CD8-positive, alpha-beta memory T cell (primary cell): ENCODE measurements at regions not wholly inside any gene's neighbourhood (a gene's known extent, or its start where the extent isn't known, plus 50 kb on each side); places are given as distances from the start of the nearest gene placed in this dataset.

ENCODE experiments used
- CTCF ChIA-PET: fragments of 350-600 bp; sonication (Branson Sonifier 250); formaldehyde crosslinking; loops from one replicate; lab custom pipeline; 2021; ENCODE audit warnings: antibody characterized with exemption; lab: Charles Lee
- POLR2A ChIA-PET: fragments of 350-600 bp; sonication (Branson Sonifier 250); formaldehyde crosslinking; loops from one replicate; lab custom pipeline; 2021; ENCODE audit warnings: antibody characterized with exemption; lab: Charles Lee
- DNase-seq, 5 donors: peaks; one replicate each; pipeline versions ENCODE4 v3.0.0 to v3.0.0-alpha.2; 2020 to 2022; ENCODE audit warnings: mixed read lengths in 1 of 5
- H3K27ac ChIP-seq: one replicate; pipeline ENCODE4 v1.7.0; 2013; ENCODE audit warnings: low read depth, mild to moderate bottlenecking, low read length, moderate library complexity
- H3K27me3 ChIP-seq: 2 replicates; pipeline ENCODE4 v1.7.0; 2013; ENCODE audit warnings: low read length, mild to moderate bottlenecking; ENCODE audit not compliant: insufficient read depth, poor library complexity, severe bottlenecking
- H3K36me3 ChIP-seq: 2 replicates; pipeline ENCODE4 v1.7.0; 2013; ENCODE audit warnings: mild to moderate bottlenecking, low read length, moderate library complexity; ENCODE audit not compliant: insufficient read depth
- H3K4me1 ChIP-seq: 2 replicates; pipeline ENCODE4 v1.7.0; 2013; ENCODE audit warnings: mild to moderate bottlenecking, low read length, moderate library complexity; ENCODE audit not compliant: insufficient read depth
- H3K4me3 ChIP-seq: 2 replicates; pipeline ENCODE4 v1.7.0; 2013; ENCODE audit warnings: mild to moderate bottlenecking, low read length
- H3K9me3 ChIP-seq: 2 replicates; pipeline ENCODE4 v1.7.0; 2013; ENCODE audit warnings: mild to moderate bottlenecking, low read length
- H3K27ac Mint-ChIP-seq, 8 donors: one replicate each; pipeline ENCODE4 v1.8.0; 2020 to 2021; ENCODE audit warnings: mixed read lengths in 8 of 8, mild to moderate bottlenecking in 6 of 8, inconsistent platforms in 3 of 8, moderate library complexity in 3 of 8
- H3K27me3 Mint-ChIP-seq, 2 donors: one replicate each; pipeline ENCODE4 v1.8.0; 2020 to 2021; ENCODE audit warnings: mixed read lengths in 2 of 2, mild to moderate bottlenecking in 1 of 2, moderate library complexity in 1 of 2
- H3K36me3 Mint-ChIP-seq, 3 donors: one replicate each; pipeline ENCODE4 v1.8.0; 2020 to 2021; ENCODE audit warnings: mixed read lengths in 3 of 3, inconsistent platforms in 1 of 3, mild to moderate bottlenecking in 1 of 3
- H3K4me1 Mint-ChIP-seq, 3 donors: one replicate each; pipeline ENCODE4 v1.8.0; 2020 to 2021; ENCODE audit warnings: mixed read lengths in 3 of 3, inconsistent platforms in 1 of 3, mild to moderate bottlenecking in 1 of 3
- H3K4me3 Mint-ChIP-seq, 7 donors: one replicate each; pipeline ENCODE4 v1.8.0; 2020 to 2021; ENCODE audit warnings: mixed read lengths in 7 of 7, mild to moderate bottlenecking in 6 of 7, moderate library complexity in 4 of 7, inconsistent platforms in 2 of 7
- H3K9me3 Mint-ChIP-seq, 5 donors: one replicate each; pipeline ENCODE4 v1.8.0; 2020 to 2022; ENCODE audit warnings: mixed read lengths in 5 of 5, mild to moderate bottlenecking in 3 of 5, moderate library complexity in 2 of 5, inconsistent platforms in 1 of 5

- H3K36me3 ChIP-seq: no peaks in the 10 kb centered on the region
- peak overlapping the region in 3 of 7 donors; percentile 12 to 48 (median 46) for H3K4me3 Mint-ChIP-seq
These were observed 238.1 kb downstream of the LACC1 start for GRCh38 chr13:44117816-44118215.

DNA sequence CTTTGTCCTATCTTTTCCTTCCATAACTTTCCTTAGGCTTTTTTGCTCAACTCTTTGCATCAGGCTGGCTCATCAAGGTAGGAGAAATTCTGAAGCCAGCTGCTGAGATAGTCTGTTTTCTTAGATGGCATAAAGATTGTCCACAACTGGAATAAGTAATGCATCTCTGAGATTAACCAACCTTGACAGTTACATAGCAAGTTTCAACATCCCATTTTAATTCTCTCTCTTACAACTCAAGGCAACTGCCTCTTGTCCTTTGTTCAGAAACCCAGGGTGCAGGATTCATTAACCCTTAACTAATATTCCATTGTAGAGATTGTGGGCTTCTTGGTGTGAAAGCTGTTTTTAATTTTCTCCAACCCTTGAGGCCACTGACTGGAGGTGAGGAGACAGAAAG lies 239.2 kb downstream of the LACC1 start:
- H3K27ac ChIP-seq: no peak overlapping the region
- peaks cover 0 to 9% (median 0%) of the 10 kb centered on the region in 3 donors for H3K36me3 Mint-ChIP-seq
- no peaks in the 10 kb centered on the region for H3K27me3 Mint-ChIP-seq
- peaks cover 21 to 37% (median 25%) of the 10 kb centered on the region in 3 donors for H3K4me1 Mint-ChIP-seq
- peak overlapping the region in 3 of 8 donors; percentile 5 to 77 (median 69) for H3K27ac Mint-ChIP-seq
- no peak overlapping the region for H3K4me3 ChIP-seq
- H3K4me3 Mint-ChIP-seq: no peak overlapping the region
- peaks cover 13% of the 10 kb centered on the region for H3K4me1 ChIP-seq
- CTCF ChIA-PET: no interaction called here
- H3K27me3 ChIP-seq: no peaks in the 10 kb centered on the region
- H3K9me3 Mint-ChIP-seq: peaks cover 4 to 9% (median 7%) of the 10 kb centered on the region in 5 donors
- no peaks in the 10 kb centered on the region for H3K9me3 ChIP-seq
- no peaks in the 10 kb centered on the region for H3K36me3 ChIP-seq
- DNase-seq: no peak
- POLR2A ChIA-PET: interaction anchor here (0.7 kb wide), 1 partner anchor 23 kb away, joined by 3 read pairs; no protein-coding TSS in a partner anchor

More at GRCh38 chr13:44117816-44118215, 238.1 kb downstream of the LACC1 start:
- Mint-ChIP-seq H3K36me3 (no peaks in the 10 kb centered on the region), H3K27me3 (no peaks in the 10 kb centered on the region), H3K27ac (peak overlapping the region; percentile 58 to 85 (median 74)), H3K9me3 (no peaks in the 10 kb centered on the region), H3K4me1 (peaks cover 28 to 45% (median 32%) of the 10 kb centered on the region in 3 donors)
- Histone ChIP-seq H3K27ac (no peak overlapping the region), H3K27me3 (no peaks in the 10 kb centered on the region), H3K9me3 (no peaks in the 10 kb centered on the region), H3K4me1 (peaks cover 13% of the 10 kb centered on the region), H3K4me3 (no peak overlapping the region)
- POLR2A ChIA-PET: no interaction called here
- DNase-seq: no peak
- CTCF ChIA-PET: interaction anchor here (1.1 kb wide), 1 partner anchor 23 kb away, joined by 3 read pairs; no protein-coding TSS in a partner anchor

- no peaks in the 10 kb centered on the region for H3K36me3 ChIP-seq
- H3K36me3 Mint-ChIP-seq: peaks cover 0 to 15% (median 0%) of the 10 kb centered on the region in 3 donors
- peaks cover 8 to 14% (median 11%) of the 10 kb centered on the region in 5 donors for H3K9me3 Mint-ChIP-seq
- H3K4me3 ChIP-seq: no peak overlapping the region
- DNase-seq: no peak
- H3K4me1 Mint-ChIP-seq: peaks cover 21 to 37% (median 25%) of the 10 kb centered on the region in 3 donors
- H3K9me3 ChIP-seq: no peaks in the 10 kb centered on the region
- no peaks in the 10 kb centered on the region for H3K27me3 ChIP-seq
- no peaks in the 10 kb centered on the region for H3K27me3 Mint-ChIP-seq
- no peak overlapping the region for H3K4me3 Mint-ChIP-seq
- H3K4me1 ChIP-seq: peaks cover 13% of the 10 kb centered on the region
- no peak overlapping the region for H3K27ac ChIP-seq
- no peak overlapping the region for H3K27ac Mint-ChIP-seq
- ChIA-PET POLR2A (no interaction called here), CTCF (no interaction called here)
These were observed 240.3 kb downstream of the LACC1 start for GRCh38 chr13:44120043-44120442.

DNA sequence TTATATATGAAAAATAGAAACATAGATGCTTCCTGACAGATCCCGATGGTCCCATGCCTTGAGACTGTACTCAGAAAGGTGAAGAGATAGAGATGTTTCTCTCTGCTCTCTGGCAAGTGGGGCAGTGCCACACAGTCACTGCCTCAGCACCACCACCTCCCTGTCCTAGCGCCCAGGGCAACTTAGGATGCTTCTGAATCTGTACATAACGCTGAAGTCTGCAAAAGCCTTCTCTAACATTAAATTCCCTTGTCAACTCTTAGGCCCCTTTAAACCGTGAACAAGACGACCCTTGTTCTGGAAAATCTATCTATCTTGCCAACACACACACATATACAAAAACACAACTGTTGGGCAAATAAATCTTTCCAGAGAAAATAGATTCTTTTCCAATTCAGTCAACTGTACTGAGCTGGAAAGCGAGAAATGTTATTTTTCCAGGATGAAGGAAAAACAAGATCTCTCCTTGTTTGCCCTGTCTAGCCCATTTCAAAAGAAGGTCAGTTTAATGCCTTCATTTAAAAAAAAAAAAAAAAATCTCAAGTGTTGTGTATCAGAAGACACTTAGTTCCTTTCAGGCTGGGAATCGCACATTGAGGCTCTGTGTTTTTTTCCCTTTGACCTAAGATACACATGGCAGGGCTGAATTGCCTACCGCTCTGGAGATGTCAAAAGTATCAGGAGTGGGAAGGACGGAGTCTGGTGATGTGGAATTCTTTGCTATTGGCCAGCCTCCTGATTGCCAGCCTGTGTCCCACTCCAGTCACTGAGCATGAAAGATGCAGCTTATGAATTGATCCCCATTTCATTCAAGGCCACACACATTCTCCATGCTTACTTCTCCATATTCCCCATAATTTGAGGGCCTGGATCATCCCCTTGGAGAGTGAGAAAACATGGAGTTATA lies 241.4 kb downstream of the LACC1 start:
- Histone ChIP-seq H3K27me3 (no peaks in the 10 kb centered on the region), H3K36me3 (no peaks in the 10 kb centered on the region), H3K4me3 (no peak overlapping the region), H3K4me1 (peaks cover 13% of the 10 kb centered on the region), H3K9me3 (no peaks in the 10 kb centered on the region), H3K27ac (no peak overlapping the region)
- DNase-seq: no peak
- Mint-ChIP-seq H3K4me3 (no peak overlapping the region), H3K27ac (no peak overlapping the region), H3K9me3 (peaks cover 8 to 14% (median 11%) of the 10 kb centered on the region in 5 donors), H3K27me3 (peaks cover 0 to 4% of the 10 kb centered on the region in 2 donors), H3K4me1 (peaks cover 19 to 28% (median 23%) of the 10 kb centered on the region in 3 donors), H3K36me3 (peaks cover 0 to 15% (median 0%) of the 10 kb centered on the region in 3 donors)
- ChIA-PET CTCF (no interaction called here), POLR2A (no interaction called here)

GRCh38 chr13:44124352-44124751 lies 244.6 kb downstream of the LACC1 start:
- H3K4me3 ChIP-seq: no peak overlapping the region
- H3K4me1 ChIP-seq: no peaks in the 10 kb centered on the region
- no peak for DNase-seq
- H3K4me3 Mint-ChIP-seq: no peak overlapping the region
- H3K9me3 ChIP-seq: no peaks in the 10 kb centered on the region
- H3K9me3 Mint-ChIP-seq: peaks cover 8 to 14% (median 11%) of the 10 kb centered on the region in 5 donors
- ChIA-PET POLR2A (no interaction called here), CTCF (interaction anchor here (2.3 kb wide), 1 partner anchor 19 kb away, joined by 5 read pairs; no protein-coding TSS in a partner anchor)
- H3K27ac Mint-ChIP-seq: no peak overlapping the region
- peaks cover 0 to 15% (median 0%) of the 10 kb centered on the region in 3 donors for H3K36me3 Mint-ChIP-seq
- no peaks in the 10 kb centered on the region for H3K36me3 ChIP-seq
- no peak overlapping the region for H3K27ac ChIP-seq
- peaks cover 3% of the 10 kb centered on the region for H3K27me3 ChIP-seq
- peaks cover 0 to 14% of the 10 kb centered on the region in 2 donors for H3K27me3 Mint-ChIP-seq
- H3K4me1 Mint-ChIP-seq: no peaks in the 10 kb centered on the region

DNA sequence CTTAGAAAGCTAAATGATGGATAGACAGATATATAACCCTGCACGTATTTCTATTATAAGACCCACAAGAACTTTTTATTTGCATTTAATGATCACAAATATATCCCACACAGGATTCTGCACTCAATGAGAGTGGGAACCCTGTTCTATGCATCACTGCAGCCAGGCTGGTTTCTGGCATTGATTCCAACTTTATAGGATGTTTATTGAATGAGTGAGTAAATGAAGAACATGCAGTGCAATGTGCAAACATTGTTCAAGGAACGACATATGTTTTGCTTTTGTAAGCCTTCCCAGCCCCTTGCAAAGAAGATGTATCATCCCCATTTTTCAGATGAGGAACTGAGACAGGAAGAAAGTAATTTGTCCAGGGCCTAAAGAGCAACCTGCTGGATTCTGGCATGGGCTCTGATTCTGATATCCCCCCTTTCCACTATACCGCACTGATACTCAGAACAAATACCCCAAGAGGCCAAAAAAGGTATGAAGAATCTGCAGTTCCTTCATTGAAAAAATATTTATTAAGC lies 246.3 kb downstream of the LACC1 start:
- H3K27me3 ChIP-seq: peaks cover 3% of the 10 kb centered on the region
- Mint-ChIP-seq H3K4me3 (no peak overlapping the region), H3K9me3 (peaks cover 8 to 14% (median 11%) of the 10 kb centered on the region in 5 donors), H3K27ac (no peak overlapping the region), H3K4me1 (no peaks in the 10 kb centered on the region), H3K27me3 (peaks cover 2 to 26% of the 10 kb centered on the region in 2 donors), H3K36me3 (peaks cover 0 to 15% (median 0%) of the 10 kb centered on the region in 3 donors)
- no peak overlapping the region for H3K27ac ChIP-seq
- H3K36me3 ChIP-seq: no peaks in the 10 kb centered on the region
- POLR2A ChIA-PET: no interaction called here
- H3K4me1 ChIP-seq: no peaks in the 10 kb centered on the region
- no peak for DNase-seq
- no peaks in the 10 kb centered on the region for H3K9me3 ChIP-seq
- CTCF ChIA-PET: no interaction called here
- H3K4me3 ChIP-seq: no peak overlapping the region

DNA sequence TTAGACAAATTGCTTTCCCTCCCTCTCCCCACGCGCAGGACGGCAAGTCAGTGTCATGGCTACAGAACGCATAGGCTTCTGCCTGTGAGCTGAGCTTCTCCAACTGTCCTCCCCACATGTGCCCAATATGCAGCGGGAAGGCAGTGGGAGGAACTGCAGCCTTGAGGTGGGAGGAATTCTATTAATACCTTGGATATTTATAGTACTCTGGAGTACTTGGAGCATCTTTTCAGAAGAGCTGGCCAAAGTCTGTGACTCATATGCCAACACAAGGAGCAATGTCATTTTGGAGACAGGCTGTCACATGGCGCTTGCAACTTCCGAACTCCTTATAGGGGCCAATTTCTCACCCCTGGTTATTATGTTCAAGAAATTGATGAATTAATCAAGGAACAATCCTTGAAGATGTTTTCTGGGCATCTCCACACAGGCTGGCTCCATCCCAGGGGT lies 245.0 kb upstream of the SERP2 start:
- H3K27ac ChIP-seq: no peak overlapping the region
- H3K9me3 ChIP-seq: no peaks in the 10 kb centered on the region
- no peak for DNase-seq
- ChIA-PET CTCF (no interaction called here), POLR2A (no interaction called here)
- no peak overlapping the region for H3K4me3 ChIP-seq
- Mint-ChIP-seq H3K4me1 (no peaks in the 10 kb centered on the region), H3K27me3 (peaks cover 4 to 37% of the 10 kb centered on the region in 2 donors), H3K4me3 (no peak overlapping the region), H3K9me3 (peaks cover 4 to 9% (median 6%) of the 10 kb centered on the region in 5 donors), H3K36me3 (peaks cover 0 to 9% (median 0%) of the 10 kb centered on the region in 3 donors), H3K27ac (no peak overlapping the region)
- peaks cover 3% of the 10 kb centered on the region for H3K27me3 ChIP-seq
- no peaks in the 10 kb centered on the region for H3K4me1 ChIP-seq
- H3K36me3 ChIP-seq: no peaks in the 10 kb centered on the region

DNA sequence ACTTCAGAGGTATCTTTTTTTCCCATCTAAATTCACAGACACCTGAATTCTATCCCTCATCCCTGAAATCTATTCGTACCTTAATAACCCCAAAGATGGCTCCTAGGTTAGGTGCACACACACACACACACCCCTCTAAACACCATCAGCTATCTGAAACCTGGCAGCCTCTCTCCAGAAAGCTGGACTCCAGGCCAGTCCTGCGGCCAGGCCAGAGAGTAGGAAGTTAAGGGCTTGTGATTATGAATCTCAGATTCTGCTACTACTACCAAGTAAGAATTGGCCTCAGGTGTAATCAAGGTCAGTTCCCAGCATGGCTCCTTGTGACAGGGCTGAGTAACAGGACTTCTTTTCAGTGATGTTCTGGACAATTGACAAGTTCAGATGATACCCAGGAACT lies 244.2 kb upstream of the SERP2 start:
- ChIA-PET POLR2A (no interaction called here), CTCF (no interaction called here)
- no peak overlapping the region for H3K4me3 ChIP-seq
- H3K9me3 Mint-ChIP-seq: peaks cover 0 to under 1% (median 0%) of the 10 kb centered on the region in 5 donors
- H3K36me3 ChIP-seq: no peaks in the 10 kb centered on the region
- no peaks in the 10 kb centered on the region for H3K4me1 ChIP-seq
- H3K27me3 Mint-ChIP-seq: peaks cover 4 to 37% of the 10 kb centered on the region in 2 donors
- H3K9me3 ChIP-seq: no peaks in the 10 kb centered on the region
- H3K4me1 Mint-ChIP-seq: no peaks in the 10 kb centered on the region
- H3K27me3 ChIP-seq: peaks cover 3% of the 10 kb centered on the region
- no peak overlapping the region for H3K4me3 Mint-ChIP-seq
- H3K27ac Mint-ChIP-seq: no peak overlapping the region
- H3K36me3 Mint-ChIP-seq: peaks cover 0 to under 1% (median 0%) of the 10 kb centered on the region in 3 donors
- H3K27ac ChIP-seq: no peak overlapping the region
- DNase-seq: no peak
